ENCODE measurements at regions not wholly inside any gene's neighbourhood (a gene's known extent, or its start where the extent isn't known, plus 50 kb on each side); places are given as distances from the start of the nearest gene placed in this dataset.

DNA sequence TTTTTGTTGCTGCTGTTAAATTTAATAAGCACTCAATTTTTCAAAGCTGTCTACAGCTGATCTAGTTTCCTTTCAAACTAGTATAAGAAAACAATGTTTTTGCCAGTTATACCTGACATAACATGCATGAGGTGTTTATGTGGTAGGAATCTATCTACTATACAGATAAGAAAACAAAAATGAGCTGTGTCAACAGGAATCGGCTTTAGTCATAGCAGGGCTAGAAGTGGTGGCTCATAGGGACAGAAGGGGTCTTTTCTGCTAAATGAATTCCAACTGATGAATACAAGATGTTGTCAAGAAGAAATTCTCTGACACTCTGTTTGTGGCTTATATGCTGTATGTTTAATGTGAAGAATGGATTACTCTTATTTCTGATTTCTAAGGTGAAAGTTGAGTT lies 55.7 kb upstream of the CLNK start (continued):
- TF ChIP-seq, protein P1, sequence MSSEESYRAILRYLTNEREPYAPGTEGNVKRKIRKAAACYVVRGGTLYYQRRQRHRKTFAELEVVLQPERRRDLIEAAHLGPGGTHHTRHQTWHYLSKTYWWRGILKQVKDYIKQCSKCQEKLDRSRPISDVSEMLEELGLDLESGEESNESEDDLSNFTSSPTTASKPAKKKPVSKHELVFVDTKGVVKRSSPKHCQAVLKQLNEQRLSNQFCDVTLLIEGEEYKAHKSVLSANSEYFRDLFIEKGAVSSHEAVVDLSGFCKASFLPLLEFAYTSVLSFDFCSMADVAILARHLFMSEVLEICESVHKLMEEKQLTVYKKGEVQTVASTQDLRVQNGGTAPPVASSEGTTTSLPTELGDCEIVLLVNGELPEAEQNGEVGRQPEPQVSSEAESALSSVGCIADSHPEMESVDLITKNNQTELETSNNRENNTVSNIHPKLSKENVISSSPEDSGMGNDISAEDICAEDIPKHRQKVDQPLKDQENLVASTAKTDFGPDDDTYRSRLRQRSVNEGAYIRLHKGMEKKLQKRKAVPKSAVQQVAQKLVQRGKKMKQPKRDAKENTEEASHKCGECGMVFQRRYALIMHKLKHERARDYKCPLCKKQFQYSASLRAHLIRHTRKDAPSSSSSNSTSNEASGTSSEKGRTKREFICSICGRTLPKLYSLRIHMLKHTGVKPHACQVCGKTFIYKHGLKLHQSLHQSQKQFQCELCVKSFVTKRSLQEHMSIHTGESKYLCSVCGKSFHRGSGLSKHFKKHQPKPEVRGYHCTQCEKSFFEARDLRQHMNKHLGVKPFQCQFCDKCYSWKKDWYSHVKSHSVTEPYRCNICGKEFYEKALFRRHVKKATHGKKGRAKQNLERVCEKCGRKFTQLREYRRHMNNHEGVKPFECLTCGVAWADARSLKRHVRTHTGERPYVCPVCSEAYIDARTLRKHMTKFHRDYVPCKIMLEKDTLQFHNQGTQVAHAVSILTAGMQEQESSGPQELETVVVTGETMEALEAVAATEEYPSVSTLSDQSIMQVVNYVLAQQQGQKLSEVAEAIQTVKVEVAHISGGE (tag by site-specific recombination; conservative IDR thresholded peaks at IDR 0.05; ENCODE audit: low read depth): no peak
- no peak for TF ChIP-seq HOXC10 (CRISPR knock-in tag; IDR thresholded peaks at IDR 0.05)
- no peak for TF ChIP-seq ZNF155 (tag by site-specific recombination; IDR thresholded peaks at IDR 0.05)
- TF ChIP-seq ZNF837 (tag by site-specific recombination; IDR thresholded peaks at IDR 0.05): no peak

DNA sequence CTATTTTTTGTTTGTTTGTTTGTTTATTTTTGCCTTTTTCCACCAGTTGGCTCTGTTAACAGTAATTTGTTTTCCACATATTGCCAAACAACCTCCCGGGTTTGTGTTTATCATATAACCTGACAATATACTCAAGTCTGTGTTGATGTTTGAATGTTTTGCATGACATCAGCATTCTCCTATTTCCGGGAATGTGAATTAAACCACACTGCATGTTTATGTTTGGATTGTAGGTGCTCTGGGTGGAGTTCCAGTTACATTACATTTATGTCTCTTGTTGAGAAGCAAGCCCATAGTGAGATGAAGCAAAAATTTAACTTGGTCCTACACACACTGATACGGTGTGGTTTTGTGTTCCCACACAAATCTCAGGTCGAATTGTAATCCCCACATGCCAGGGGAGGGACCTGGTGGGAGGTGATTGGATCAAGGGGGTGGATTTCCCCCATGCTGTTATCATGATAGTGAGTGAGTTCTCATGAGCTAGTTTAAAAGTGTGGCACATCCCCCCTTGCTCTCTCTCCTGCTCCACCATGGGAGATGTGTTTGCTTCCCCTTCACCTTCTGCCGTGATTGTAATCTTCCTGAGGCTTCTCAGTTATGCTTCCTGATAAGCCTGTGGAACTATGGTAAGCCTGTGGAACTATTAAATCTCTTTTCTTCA lies 54.4 kb upstream of the CLNK start:
- POLR2A ChIA-PET: no interaction called here
- CTCF ChIA-PET: no interaction called here
- Histone ChIP-seq H3K27ac (ENCODE audit: extremely low read depth, low read depth, low read length) (no peak overlapping the region), H3K9me3 (ENCODE audit: control insufficient read depth, insufficient read depth, low read depth, low read length) (no peaks in the 10 kb centered on the region), H3K36me3 (ENCODE audit: control insufficient read depth in 2 of 2, insufficient read depth in 1 of 2, low read length in 2 of 2) (no peaks in the 10 kb centered on the region), H3K4me1 (ENCODE audit: control insufficient read depth, insufficient read depth, low read length) (peaks cover 8% of the 10 kb centered on the region; the same call in 1 of the 2 replicates), H3K4me3 (ENCODE audit: low read depth, low read length) (no peak overlapping the region)
- TF ChIP-seq, protein P2, sequence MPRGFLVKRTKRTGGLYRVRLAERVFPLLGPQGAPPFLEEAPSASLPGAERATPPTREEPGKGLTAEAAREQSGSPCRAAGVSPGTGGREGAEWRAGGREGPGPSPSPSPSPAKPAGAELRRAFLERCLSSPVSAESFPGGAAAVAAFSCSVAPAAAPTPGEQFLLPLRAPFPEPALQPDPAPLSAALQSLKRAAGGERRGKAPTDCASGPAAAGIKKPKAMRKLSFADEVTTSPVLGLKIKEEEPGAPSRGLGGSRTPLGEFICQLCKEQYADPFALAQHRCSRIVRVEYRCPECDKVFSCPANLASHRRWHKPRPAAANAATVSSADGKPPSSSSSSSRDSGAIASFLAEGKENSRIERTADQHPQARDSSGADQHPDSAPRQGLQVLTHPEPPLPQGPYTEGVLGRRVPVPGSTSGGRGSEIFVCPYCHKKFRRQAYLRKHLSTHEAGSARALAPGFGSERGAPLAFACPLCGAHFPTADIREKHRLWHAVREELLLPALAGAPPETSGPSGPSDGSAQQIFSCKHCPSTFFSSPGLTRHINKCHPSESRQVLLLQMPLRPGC (tag by site-specific recombination; IDR thresholded peaks at IDR 0.05): no peak
- TF ChIP-seq ZNF175 (tag by site-specific recombination; IDR thresholded peaks at IDR 0.05): no peak
- TF ChIP-seq GLI2 (tag by site-specific recombination; IDR thresholded peaks at IDR 0.05; ENCODE audit: borderline replicate concordance, low read depth): no peak
- TF ChIP-seq, protein P3, sequence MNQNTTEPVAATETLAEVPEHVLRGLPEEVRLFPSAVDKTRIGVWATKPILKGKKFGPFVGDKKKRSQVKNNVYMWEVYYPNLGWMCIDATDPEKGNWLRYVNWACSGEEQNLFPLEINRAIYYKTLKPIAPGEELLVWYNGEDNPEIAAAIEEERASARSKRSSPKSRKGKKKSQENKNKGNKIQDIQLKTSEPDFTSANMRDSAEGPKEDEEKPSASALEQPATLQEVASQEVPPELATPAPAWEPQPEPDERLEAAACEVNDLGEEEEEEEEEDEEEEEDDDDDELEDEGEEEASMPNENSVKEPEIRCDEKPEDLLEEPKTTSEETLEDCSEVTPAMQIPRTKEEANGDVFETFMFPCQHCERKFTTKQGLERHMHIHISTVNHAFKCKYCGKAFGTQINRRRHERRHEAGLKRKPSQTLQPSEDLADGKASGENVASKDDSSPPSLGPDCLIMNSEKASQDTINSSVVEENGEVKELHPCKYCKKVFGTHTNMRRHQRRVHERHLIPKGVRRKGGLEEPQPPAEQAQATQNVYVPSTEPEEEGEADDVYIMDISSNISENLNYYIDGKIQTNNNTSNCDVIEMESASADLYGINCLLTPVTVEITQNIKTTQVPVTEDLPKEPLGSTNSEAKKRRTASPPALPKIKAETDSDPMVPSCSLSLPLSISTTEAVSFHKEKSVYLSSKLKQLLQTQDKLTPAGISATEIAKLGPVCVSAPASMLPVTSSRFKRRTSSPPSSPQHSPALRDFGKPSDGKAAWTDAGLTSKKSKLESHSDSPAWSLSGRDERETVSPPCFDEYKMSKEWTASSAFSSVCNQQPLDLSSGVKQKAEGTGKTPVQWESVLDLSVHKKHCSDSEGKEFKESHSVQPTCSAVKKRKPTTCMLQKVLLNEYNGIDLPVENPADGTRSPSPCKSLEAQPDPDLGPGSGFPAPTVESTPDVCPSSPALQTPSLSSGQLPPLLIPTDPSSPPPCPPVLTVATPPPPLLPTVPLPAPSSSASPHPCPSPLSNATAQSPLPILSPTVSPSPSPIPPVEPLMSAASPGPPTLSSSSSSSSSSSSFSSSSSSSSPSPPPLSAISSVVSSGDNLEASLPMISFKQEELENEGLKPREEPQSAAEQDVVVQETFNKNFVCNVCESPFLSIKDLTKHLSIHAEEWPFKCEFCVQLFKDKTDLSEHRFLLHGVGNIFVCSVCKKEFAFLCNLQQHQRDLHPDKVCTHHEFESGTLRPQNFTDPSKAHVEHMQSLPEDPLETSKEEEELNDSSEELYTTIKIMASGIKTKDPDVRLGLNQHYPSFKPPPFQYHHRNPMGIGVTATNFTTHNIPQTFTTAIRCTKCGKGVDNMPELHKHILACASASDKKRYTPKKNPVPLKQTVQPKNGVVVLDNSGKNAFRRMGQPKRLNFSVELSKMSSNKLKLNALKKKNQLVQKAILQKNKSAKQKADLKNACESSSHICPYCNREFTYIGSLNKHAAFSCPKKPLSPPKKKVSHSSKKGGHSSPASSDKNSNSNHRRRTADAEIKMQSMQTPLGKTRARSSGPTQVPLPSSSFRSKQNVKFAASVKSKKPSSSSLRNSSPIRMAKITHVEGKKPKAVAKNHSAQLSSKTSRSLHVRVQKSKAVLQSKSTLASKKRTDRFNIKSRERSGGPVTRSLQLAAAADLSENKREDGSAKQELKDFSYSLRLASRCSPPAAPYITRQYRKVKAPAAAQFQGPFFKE (tag by site-specific recombination; IDR thresholded peaks at IDR 0.05; ENCODE audit: borderline replicate concordance): no peak
- TF ChIP-seq, protein P4, sequence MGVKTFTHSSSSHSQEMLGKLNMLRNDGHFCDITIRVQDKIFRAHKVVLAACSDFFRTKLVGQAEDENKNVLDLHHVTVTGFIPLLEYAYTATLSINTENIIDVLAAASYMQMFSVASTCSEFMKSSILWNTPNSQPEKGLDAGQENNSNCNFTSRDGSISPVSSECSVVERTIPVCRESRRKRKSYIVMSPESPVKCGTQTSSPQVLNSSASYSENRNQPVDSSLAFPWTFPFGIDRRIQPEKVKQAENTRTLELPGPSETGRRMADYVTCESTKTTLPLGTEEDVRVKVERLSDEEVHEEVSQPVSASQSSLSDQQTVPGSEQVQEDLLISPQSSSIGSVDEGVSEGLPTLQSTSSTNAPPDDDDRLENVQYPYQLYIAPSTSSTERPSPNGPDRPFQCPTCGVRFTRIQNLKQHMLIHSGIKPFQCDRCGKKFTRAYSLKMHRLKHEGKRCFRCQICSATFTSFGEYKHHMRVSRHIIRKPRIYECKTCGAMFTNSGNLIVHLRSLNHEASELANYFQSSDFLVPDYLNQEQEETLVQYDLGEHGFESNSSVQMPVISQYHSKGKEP (tag by site-specific recombination; IDR thresholded peaks at IDR 0.05): no peak
- no peak for TF ChIP-seq ZNF274 (IDR thresholded peaks at IDR 0.05; ENCODE audit: low read length)
- TF ChIP-seq ZNF274 (tag by site-specific recombination; IDR thresholded peaks at IDR 0.05; ENCODE audit: borderline replicate concordance): no peak
- TF ChIP-seq, protein P5, sequence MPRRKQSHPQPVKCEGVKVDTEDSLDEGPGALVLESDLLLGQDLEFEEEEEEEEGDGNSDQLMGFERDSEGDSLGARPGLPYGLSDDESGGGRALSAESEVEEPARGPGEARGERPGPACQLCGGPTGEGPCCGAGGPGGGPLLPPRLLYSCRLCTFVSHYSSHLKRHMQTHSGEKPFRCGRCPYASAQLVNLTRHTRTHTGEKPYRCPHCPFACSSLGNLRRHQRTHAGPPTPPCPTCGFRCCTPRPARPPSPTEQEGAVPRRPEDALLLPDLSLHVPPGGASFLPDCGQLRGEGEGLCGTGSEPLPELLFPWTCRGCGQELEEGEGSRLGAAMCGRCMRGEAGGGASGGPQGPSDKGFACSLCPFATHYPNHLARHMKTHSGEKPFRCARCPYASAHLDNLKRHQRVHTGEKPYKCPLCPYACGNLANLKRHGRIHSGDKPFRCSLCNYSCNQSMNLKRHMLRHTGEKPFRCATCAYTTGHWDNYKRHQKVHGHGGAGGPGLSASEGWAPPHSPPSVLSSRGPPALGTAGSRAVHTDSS (tag by site-specific recombination; IDR thresholded peaks at IDR 0.05): no peak
- no peak for TF ChIP-seq ZNF785 (tag by site-specific recombination; IDR thresholded peaks at IDR 0.05)
- TF ChIP-seq ZNF112 (tag by site-specific recombination; IDR thresholded peaks at IDR 0.05): no peak
- TF ChIP-seq ZNF37A (tag by site-specific recombination; IDR thresholded peaks at IDR 0.05): no peak
- TF ChIP-seq ZNF324 (tag by site-specific recombination; IDR thresholded peaks at IDR 0.05): no peak
- peak; percentile 82 for TF ChIP-seq ZBTB20 (tag by site-specific recombination; IDR thresholded peaks at IDR 0.05)
- TF ChIP-seq ZNF658 (tag by site-specific recombination; IDR thresholded peaks at IDR 0.05): no peak
- TF ChIP-seq ZNF76 (tag by site-specific recombination; IDR thresholded peaks at IDR 0.05; ENCODE audit: borderline replicate concordance, low read depth): no peak
- no peak for TF ChIP-seq ZNF404 (tag by site-specific recombination; IDR thresholded peaks at IDR 0.05)
- TF ChIP-seq ZBTB21 (tag by site-specific recombination; IDR thresholded peaks at IDR 0.05): peak; percentile 55; the same call in 1 of the 2 replicates
- TF ChIP-seq ZNF48 (tag by site-specific recombination; IDR thresholded peaks at IDR 0.05): no peak
- peak; percentile 61 for TF ChIP-seq EGR2 (tag by site-specific recombination; IDR thresholded peaks at IDR 0.05; ENCODE audit: low read depth)
